ENCODE measurements at regions not wholly inside any gene's neighbourhood (a gene's known extent, or its start where the extent isn't known, plus 50 kb on each side); places are given as distances from the start of the nearest gene placed in this dataset.

DNA sequence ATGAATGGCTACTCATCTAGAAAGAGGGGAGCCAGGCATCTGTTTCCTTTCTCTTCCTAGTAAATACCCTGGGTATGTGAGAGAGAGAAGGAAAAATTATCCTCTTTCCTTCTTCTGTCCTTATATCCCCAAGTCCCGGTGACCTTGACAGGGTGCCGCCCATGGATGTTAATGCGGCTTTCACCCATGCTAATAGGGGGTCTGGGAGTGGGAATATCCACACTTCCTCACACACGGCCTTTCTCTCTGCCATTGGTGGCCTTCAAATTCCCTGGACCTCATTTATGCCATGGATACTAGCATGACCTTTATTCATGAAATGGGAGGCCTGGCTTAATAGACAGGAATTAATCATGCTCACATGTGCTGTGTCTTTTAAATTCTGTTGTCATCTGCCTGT is 159.0 kb upstream of the NOX3 start:
- Mint-ChIP-seq H3K4me3 (no peak overlapping the region), H3K4me1 (no peaks in the 10 kb centered on the region), H3K36me3 (peaks cover 0 to 10% (median 0%) of the 10 kb centered on the region in 5 donors), H3K27ac (no peak overlapping the region), H3K27me3 (no peaks in the 10 kb centered on the region), H3K9me3 (peaks cover 0 to 57% (median 13%) of the 10 kb centered on the region in 11 donors)
- POLR2A ChIA-PET, result no interaction called here
- Histone ChIP-seq H3K4me3 (ENCODE audit: low read length) (no peak overlapping the region), H3K9me3 (ENCODE audit: control insufficient read depth in 2 of 3, low read length in 3 of 3) (peaks cover 0 to 9% (median 0%) of the 10 kb centered on the region in 3 experiments), H3K27ac (ENCODE audit: low read depth, low read length) (no peak overlapping the region), H3K4me1 (ENCODE audit: control insufficient read depth in 2 of 2, insufficient read depth in 2 of 2, low read length in 2 of 2) (no peaks in the 10 kb centered on the region), H3K27me3 (ENCODE audit: control insufficient read depth in 2 of 2, insufficient read depth in 2 of 2, low read length in 2 of 2) (no peaks in the 10 kb centered on the region), H3K36me3 (ENCODE audit: control insufficient read depth in 2 of 3, insufficient read depth in 3 of 3, low read length in 3 of 3) (no peaks in the 10 kb centered on the region)
- intact Hi-C loops (cut with micrococcal nuclease), result no loop called here
- DNase-seq (no peak), ATAC-seq (no peak)
- CTCF ChIA-PET, result no interaction called here

DNA sequence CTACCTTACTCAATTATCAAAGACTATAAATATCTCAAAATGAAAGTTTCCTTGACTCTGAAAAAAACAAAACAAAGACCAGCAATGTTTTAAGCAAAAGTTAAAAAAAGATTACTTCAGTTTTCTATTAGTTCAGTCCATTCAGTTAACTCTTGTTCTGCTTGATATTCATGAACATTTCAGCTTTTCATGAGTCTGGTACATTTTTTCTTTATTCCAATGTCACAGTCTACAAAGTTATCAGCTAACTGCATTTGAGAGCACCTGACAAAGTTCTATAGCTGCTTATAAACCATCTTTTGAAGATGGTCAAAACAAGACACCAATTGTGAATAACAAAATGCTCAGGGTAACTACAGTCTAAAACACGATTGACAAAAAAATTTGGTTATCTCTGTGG is 156.1 kb upstream of the NOX3 start:
- ATAC-seq (no peak), DNase-seq (no peak)
- Mint-ChIP-seq H3K4me3 (no peak overlapping the region), H3K27me3 (peaks cover 0 to 7% (median 0%) of the 10 kb centered on the region in 5 donors), H3K4me1 (no peaks in the 10 kb centered on the region), H3K9me3 (peaks cover 0 to 57% (median 13%) of the 10 kb centered on the region in 11 donors), H3K27ac (no peak overlapping the region), H3K36me3 (peaks cover 0 to 10% (median 0%) of the 10 kb centered on the region in 5 donors)
- ChIA-PET CTCF (no interaction called here), POLR2A (no interaction called here)
- Histone ChIP-seq H3K36me3 (ENCODE audit: control insufficient read depth in 2 of 3, insufficient read depth in 3 of 3, low read length in 3 of 3) (no peaks in the 10 kb centered on the region), H3K4me1 (ENCODE audit: control insufficient read depth in 2 of 2, insufficient read depth in 2 of 2, low read length in 2 of 2) (no peaks in the 10 kb centered on the region), H3K27me3 (ENCODE audit: control insufficient read depth in 2 of 2, insufficient read depth in 2 of 2, low read length in 2 of 2) (no peaks in the 10 kb centered on the region), H3K4me3 (ENCODE audit: low read length) (no peak overlapping the region), H3K9me3 (ENCODE audit: control insufficient read depth in 2 of 3, low read length in 3 of 3) (peaks cover 0 to 9% (median 0%) of the 10 kb centered on the region in 3 experiments), H3K27ac (ENCODE audit: low read depth, low read length) (no peak overlapping the region)
- intact Hi-C loops (cut with micrococcal nuclease), result no loop called here

DNA sequence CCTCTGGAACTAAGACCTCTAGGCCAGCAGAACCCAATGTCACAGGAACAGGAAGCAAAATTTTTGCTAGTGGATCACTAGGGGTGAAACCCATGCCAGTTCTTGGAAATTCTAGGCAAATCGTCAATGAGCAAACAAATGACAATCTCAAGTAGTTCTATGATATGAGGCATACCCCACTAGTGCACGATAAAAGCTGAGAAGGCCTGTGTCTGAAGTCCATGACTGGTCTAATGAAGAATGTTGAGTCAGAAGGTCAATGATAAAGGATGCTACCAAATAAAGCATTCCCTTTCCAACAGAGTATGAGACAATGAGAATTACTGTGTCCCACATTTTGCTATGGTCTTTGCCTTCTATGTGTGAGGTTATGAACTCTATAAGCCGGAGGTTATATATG is 149.4 kb upstream of the NOX3 start:
- peaks cover 0 to 13% (median 0%) of the 10 kb centered on the region in 5 donors for H3K27me3 Mint-ChIP-seq

DNA sequence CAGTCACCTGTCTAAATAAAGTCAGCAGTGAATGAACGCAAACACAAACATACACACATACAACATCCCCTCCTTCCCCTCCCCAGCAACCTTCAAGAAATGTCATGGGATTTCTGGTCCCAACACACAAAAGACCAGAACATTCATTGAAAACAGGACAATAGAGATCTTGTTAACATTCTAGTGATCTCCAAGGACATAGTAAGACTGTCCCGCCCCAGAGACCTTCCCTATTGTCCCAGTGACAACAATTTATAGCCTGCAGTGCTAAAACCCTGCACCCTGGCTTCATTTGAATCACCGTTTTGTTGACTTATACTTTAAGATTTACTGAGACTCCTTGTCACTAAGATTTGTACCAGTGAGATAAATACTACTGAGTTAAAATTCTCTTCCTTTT is 143.9 kb upstream of the NOX3 start:
- Histone ChIP-seq H3K4me3 (ENCODE audit: low read length) (no peak overlapping the region), H3K36me3 (ENCODE audit: control insufficient read depth in 2 of 3, insufficient read depth in 3 of 3, low read length in 3 of 3) (no peaks in the 10 kb centered on the region), H3K27ac (ENCODE audit: low read depth, low read length) (no peak overlapping the region), H3K9me3 (ENCODE audit: control insufficient read depth in 2 of 3, low read length in 3 of 3) (no peaks in the 10 kb centered on the region), H3K4me1 (ENCODE audit: control insufficient read depth in 2 of 2, insufficient read depth in 2 of 2, low read length in 2 of 2) (no peaks in the 10 kb centered on the region), H3K27me3 (ENCODE audit: control insufficient read depth in 2 of 2, insufficient read depth in 2 of 2, low read length in 2 of 2) (no peaks in the 10 kb centered on the region)
- ChIA-PET POLR2A (no interaction called here), CTCF (no interaction called here)
- H3K36me3 Mint-ChIP-seq, result no peaks in the 10 kb centered on the region
- H3K27me3 Mint-ChIP-seq, result peaks cover 0 to 10% (median 2%) of the 10 kb centered on the region in 5 donors
- ATAC-seq (no peak), DNase-seq (no peak)
- no peak overlapping the region for H3K27ac Mint-ChIP-seq
- intact Hi-C loops (cut with micrococcal nuclease), result no loop called here
- H3K9me3 Mint-ChIP-seq, result no peaks in the 10 kb centered on the region
- no peak overlapping the region for H3K4me3 Mint-ChIP-seq
- no peaks in the 10 kb centered on the region for H3K4me1 Mint-ChIP-seq

More for the DNA sequence above, 149.4 kb upstream of the NOX3 start:
- H3K9me3 ChIP-seq (ENCODE audit: control insufficient read depth in 2 of 3, low read length in 3 of 3), result no peaks in the 10 kb centered on the region
- ATAC-seq (no peak), DNase-seq (no peak)
- H3K36me3 Mint-ChIP-seq, result no peaks in the 10 kb centered on the region
- H3K4me1 ChIP-seq (ENCODE audit: control insufficient read depth in 2 of 2, insufficient read depth in 2 of 2, low read length in 2 of 2), result no peaks in the 10 kb centered on the region
- H3K27ac ChIP-seq (ENCODE audit: low read depth, low read length), result no peak overlapping the region
- no peak overlapping the region for H3K4me3 ChIP-seq (ENCODE audit: low read length)
- no peak overlapping the region for H3K27ac Mint-ChIP-seq
- peaks cover 0 to 7% (median 3%) of the 10 kb centered on the region in 11 donors for H3K9me3 Mint-ChIP-seq
- H3K4me1 Mint-ChIP-seq, result no peaks in the 10 kb centered on the region
- POLR2A ChIA-PET, result no interaction called here
- intact Hi-C loops (cut with micrococcal nuclease), result no loop called here
- no peaks in the 10 kb centered on the region for H3K27me3 ChIP-seq (ENCODE audit: control insufficient read depth in 2 of 2, insufficient read depth in 2 of 2, low read length in 2 of 2)
- H3K36me3 ChIP-seq (ENCODE audit: control insufficient read depth in 2 of 3, insufficient read depth in 3 of 3, low read length in 3 of 3), result no peaks in the 10 kb centered on the region
- CTCF ChIA-PET, result no interaction called here
- no peak overlapping the region for H3K4me3 Mint-ChIP-seq

DNA sequence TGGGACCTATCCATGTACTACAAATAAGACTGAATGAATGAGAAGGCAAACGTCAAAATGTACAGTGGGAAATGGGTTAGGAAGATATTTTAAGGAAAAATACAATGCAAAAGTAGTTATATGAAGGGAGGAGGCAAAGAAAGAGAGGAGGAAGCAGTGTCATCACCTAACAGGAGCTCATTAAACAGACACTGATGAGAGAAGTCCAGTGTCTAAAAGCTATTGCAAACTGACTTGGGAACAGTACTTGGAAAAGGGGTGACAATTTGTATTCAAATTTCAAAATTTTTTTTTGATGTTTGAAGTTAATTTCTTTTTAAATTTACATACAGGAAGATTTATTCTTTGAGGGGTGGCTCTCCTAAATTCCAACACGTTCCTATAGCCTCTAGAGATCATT is 143.5 kb upstream of the NOX3 start:
- H3K4me1 Mint-ChIP-seq, result no peaks in the 10 kb centered on the region
- no peaks in the 10 kb centered on the region for H3K36me3 ChIP-seq (ENCODE audit: control insufficient read depth in 2 of 3, insufficient read depth in 3 of 3, low read length in 3 of 3)
- H3K4me3 Mint-ChIP-seq, result no peak overlapping the region
- no peaks in the 10 kb centered on the region for H3K4me1 ChIP-seq (ENCODE audit: control insufficient read depth in 2 of 2, insufficient read depth in 2 of 2, low read length in 2 of 2)
- no peak overlapping the region for H3K4me3 ChIP-seq (ENCODE audit: low read length)
- no peaks in the 10 kb centered on the region for H3K36me3 Mint-ChIP-seq
- H3K27ac ChIP-seq (ENCODE audit: low read depth, low read length), result no peak overlapping the region
- H3K27ac Mint-ChIP-seq, result no peak overlapping the region
- POLR2A ChIA-PET, result no interaction called here
- H3K9me3 Mint-ChIP-seq, result no peaks in the 10 kb centered on the region
- H3K9me3 ChIP-seq (ENCODE audit: control insufficient read depth in 2 of 3, low read length in 3 of 3), result no peaks in the 10 kb centered on the region
- H3K27me3 Mint-ChIP-seq, result peaks cover 0 to 7% (median 2%) of the 10 kb centered on the region in 5 donors
- intact Hi-C loops (cut with micrococcal nuclease), result no loop called here
- no peaks in the 10 kb centered on the region for H3K27me3 ChIP-seq (ENCODE audit: control insufficient read depth in 2 of 2, insufficient read depth in 2 of 2, low read length in 2 of 2)
- no peak for DNase-seq
- CTCF ChIA-PET, result no interaction called here
- no peak for ATAC-seq

DNA sequence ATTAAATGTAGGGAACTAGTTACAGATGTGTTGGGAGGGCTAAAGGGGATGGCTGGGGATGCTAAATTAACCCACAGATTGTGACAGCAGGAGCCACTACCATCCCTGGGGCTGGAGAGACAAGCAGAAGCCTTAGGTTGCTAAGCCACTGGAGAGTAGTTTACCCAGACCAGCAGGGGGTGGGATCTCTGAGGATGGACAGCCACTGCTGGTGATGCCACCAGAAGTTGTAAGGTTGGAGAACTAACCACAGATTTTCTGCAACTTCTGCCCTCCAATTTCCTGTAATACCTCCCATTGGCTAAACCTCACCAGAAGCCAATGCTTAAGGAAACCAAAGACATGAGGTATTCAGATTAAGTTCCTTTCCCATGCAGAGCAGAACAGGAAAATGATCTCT is 139.6 kb upstream of the NOX3 start:
- no peak overlapping the region for H3K27ac ChIP-seq (ENCODE audit: low read depth, low read length)
- no peak for DNase-seq
- Mint-ChIP-seq H3K36me3 (no peaks in the 10 kb centered on the region), H3K4me3 (no peak overlapping the region), H3K27ac (no peak overlapping the region), H3K9me3 (no peaks in the 10 kb centered on the region), H3K4me1 (no peaks in the 10 kb centered on the region), H3K27me3 (peaks cover 0 to 21% (median 9%) of the 10 kb centered on the region in 5 donors)
- H3K4me3 ChIP-seq (ENCODE audit: low read length), result no peak overlapping the region
- intact Hi-C loops (cut with micrococcal nuclease), result no loop called here
- H3K36me3 ChIP-seq (ENCODE audit: control insufficient read depth in 2 of 3, insufficient read depth in 3 of 3, low read length in 3 of 3), result no peaks in the 10 kb centered on the region
- CTCF ChIA-PET, result no interaction called here
- no peaks in the 10 kb centered on the region for H3K27me3 ChIP-seq (ENCODE audit: control insufficient read depth in 2 of 2, insufficient read depth in 2 of 2, low read length in 2 of 2)
- ATAC-seq, result no peak
- H3K4me1 ChIP-seq (ENCODE audit: control insufficient read depth in 2 of 2, insufficient read depth in 2 of 2, low read length in 2 of 2), result no peaks in the 10 kb centered on the region
- POLR2A ChIA-PET, result no interaction called here
- no peaks in the 10 kb centered on the region for H3K9me3 ChIP-seq (ENCODE audit: control insufficient read depth in 2 of 3, low read length in 3 of 3)

DNA sequence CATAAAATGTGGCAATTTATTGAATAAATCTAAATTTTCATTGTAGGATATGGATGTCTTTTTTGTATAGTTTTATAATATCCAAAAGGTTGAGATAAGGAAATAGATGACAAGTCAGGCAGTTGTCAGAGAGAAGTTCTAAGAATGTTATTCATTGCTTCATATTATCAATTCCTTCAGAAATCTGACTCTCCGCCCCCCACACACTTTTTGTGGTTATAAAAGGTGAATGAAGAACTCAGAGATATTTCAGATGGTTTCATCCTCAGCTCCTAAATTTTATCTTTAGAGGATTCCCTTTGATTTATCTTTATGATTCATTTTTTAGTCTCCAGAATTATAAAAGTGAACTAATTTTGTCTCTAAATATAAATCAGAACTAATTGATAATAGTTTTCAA is 136.1 kb upstream of the NOX3 start:
- H3K9me3 Mint-ChIP-seq, result peaks cover 0 to 9% (median 1%) of the 10 kb centered on the region in 11 donors
- H3K9me3 ChIP-seq (ENCODE audit: control insufficient read depth in 2 of 3, low read length in 3 of 3), result no peaks in the 10 kb centered on the region
- ChIA-PET POLR2A (no interaction called here), CTCF (interaction anchor here (0.6 kb wide), 1 partner anchor 1237 kb away, joined by 4 read pairs; no protein-coding TSS in a partner anchor)
- H3K27ac Mint-ChIP-seq, result no peak overlapping the region
- H3K4me1 ChIP-seq (ENCODE audit: control insufficient read depth in 2 of 2, insufficient read depth in 2 of 2, low read length in 2 of 2), result no peaks in the 10 kb centered on the region
- peaks cover 0 to 18% (median 12%) of the 10 kb centered on the region in 5 donors for H3K27me3 Mint-ChIP-seq
- no peaks in the 10 kb centered on the region for H3K4me1 Mint-ChIP-seq
- no peak for DNase-seq
- H3K4me3 Mint-ChIP-seq, result no peak overlapping the region
- no peak for ATAC-seq
- H3K27me3 ChIP-seq (ENCODE audit: control insufficient read depth in 2 of 2, insufficient read depth in 2 of 2, low read length in 2 of 2), result no peaks in the 10 kb centered on the region
- intact Hi-C loops (cut with micrococcal nuclease), result no loop called here
- no peak overlapping the region for H3K4me3 ChIP-seq (ENCODE audit: low read length)
- H3K27ac ChIP-seq (ENCODE audit: low read depth, low read length), result no peak overlapping the region
- no peaks in the 10 kb centered on the region for H3K36me3 ChIP-seq (ENCODE audit: control insufficient read depth in 2 of 3, insufficient read depth in 3 of 3, low read length in 3 of 3)
- no peaks in the 10 kb centered on the region for H3K36me3 Mint-ChIP-seq

Data from naive thymus-derived CD4-positive, alpha-beta T cell (primary cell).